ENCODE measurements at regions not wholly inside any gene's neighbourhood (a gene's known extent, or its start where the extent isn't known, plus 50 kb on each side); places are given as distances from the start of the nearest gene placed in this dataset.

DNA sequence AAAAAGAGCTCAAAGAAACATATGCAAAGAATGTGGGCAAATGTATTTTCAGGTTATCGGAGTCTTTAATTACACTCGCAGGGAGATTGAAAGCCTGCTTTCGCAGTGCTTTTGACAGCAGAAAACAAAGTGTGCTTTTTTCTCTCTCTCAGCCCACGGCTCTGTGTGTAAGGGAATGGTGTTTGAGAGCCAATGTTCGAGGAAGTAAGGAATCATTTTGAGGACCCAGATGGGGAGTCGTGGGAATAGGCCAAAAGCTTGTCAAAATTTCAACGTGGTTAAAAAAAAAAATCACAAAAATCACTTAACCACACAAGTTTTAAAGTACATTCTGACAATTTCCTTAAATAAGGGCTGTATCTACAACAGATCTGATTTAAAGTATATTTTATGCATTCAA lies 197.1 kb upstream of the IRS2 start:
- Histone ChIP-seq H3K27me3 (ENCODE audit: control insufficient read depth in 2 of 2, insufficient read depth in 2 of 2, low read length in 2 of 2) (no peaks in the 10 kb centered on the region; a peak in 1 of 5 replicates), H3K9ac (ENCODE audit: insufficient read depth in 1 of 2, low read depth in 2 of 2, low read length in 2 of 2) (no peak overlapping the region), H3K9me1 (ENCODE audit: control insufficient read depth, insufficient read depth, low read length) (no peaks in the 10 kb centered on the region), H3K4me1 (replicated peaks in 1 of 2; ENCODE audit: control insufficient read depth in 2 of 2, insufficient read depth in 2 of 2, low read length in 2 of 2) (no peaks in the 10 kb centered on the region), H2AFZ (ENCODE audit: low read depth, low read length) (no peak overlapping the region), H3K27ac (ENCODE audit: extremely low read depth, low read depth, low read length) (no peak overlapping the region), H3K36me3 (ENCODE audit: control insufficient read depth, insufficient read depth, low read length) (no peaks in the 10 kb centered on the region), H3K4me2 (ENCODE audit: insufficient read depth, low read length) (no peak overlapping the region), H4K20me1 (replicated peaks; ENCODE audit: control insufficient read depth, insufficient read depth, low read length) (no peaks in the 10 kb centered on the region), H3K4me3 (no peak overlapping the region), H3K79me2 (ENCODE audit: control insufficient read depth, insufficient read depth, low read length) (no peaks in the 10 kb centered on the region), H3K9me3 (replicated peaks; ENCODE audit: control insufficient read depth, insufficient read depth, low read depth, low read length) (no peaks in the 10 kb centered on the region)
- no peak for DNase-seq (ENCODE audit: extremely low read depth in 1 of 4, low spot score in 3 of 4)
- no peak for FAIRE-seq
- 3% methylated on average over 7 of the region's 7 CpGs for WGBS (ENCODE audit: insufficient coverage, low coverage, missing lambda C conversion rate)
- in situ Hi-C loops (cut with MboI), result no loop called here
- intact Hi-C loops (cut with micrococcal nuclease), result no loop called here
- no peak for ATAC-seq
- POLR2A ChIA-PET, result no interaction called here
- CTCF ChIA-PET (ENCODE audit: low intra/inter-chr PET ratio), result no interaction called here
- no TSS peak for BruUV-seq (replicated peaks)
- no peak for TF ChIP-seq U2AF2 (optimal IDR thresholded peaks at IDR 0.05; ENCODE audit: low read depth, low read length)
- TF ChIP-seq ATF7 (IDR thresholded peaks at IDR 0.05), result no peak
- no peak for TF ChIP-seq POLR3A (IDR thresholded peaks at IDR 0.05; ENCODE audit: borderline replicate concordance, extremely low read depth, insufficient read depth, insufficient read length)
- TF ChIP-seq, protein P1, sequence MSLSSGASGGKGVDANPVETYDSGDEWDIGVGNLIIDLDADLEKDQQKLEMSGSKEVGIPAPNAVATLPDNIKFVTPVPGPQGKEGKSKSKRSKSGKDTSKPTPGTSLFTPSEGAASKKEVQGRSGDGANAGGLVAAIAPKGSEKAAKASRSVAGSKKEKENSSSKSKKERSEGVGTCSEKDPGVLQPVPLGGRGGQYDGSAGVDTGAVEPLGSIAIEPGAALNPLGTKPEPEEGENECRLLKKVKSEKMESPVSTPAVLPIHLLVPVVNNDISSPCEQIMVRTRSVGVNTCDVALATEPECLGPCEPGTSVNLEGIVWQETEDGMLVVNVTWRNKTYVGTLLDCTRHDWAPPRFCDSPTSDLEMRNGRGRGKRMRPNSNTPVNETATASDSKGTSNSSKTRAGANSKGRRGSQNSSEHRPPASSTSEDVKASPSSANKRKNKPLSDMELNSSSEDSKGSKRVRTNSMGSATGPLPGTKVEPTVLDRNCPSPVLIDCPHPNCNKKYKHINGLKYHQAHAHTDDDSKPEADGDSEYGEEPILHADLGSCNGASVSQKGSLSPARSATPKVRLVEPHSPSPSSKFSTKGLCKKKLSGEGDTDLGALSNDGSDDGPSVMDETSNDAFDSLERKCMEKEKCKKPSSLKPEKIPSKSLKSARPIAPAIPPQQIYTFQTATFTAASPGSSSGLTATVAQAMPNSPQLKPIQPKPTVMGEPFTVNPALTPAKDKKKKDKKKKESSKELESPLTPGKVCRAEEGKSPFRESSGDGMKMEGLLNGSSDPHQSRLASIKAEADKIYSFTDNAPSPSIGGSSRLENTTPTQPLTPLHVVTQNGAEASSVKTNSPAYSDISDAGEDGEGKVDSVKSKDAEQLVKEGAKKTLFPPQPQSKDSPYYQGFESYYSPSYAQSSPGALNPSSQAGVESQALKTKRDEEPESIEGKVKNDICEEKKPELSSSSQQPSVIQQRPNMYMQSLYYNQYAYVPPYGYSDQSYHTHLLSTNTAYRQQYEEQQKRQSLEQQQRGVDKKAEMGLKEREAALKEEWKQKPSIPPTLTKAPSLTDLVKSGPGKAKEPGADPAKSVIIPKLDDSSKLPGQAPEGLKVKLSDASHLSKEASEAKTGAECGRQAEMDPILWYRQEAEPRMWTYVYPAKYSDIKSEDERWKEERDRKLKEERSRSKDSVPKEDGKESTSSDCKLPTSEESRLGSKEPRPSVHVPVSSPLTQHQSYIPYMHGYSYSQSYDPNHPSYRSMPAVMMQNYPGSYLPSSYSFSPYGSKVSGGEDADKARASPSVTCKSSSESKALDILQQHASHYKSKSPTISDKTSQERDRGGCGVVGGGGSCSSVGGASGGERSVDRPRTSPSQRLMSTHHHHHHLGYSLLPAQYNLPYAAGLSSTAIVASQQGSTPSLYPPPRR (CRISPR knock-in tag; IDR thresholded peaks at IDR 0.05; ENCODE audit: borderline replicate concordance), result no peak
- TF ChIP-seq, protein P2, sequence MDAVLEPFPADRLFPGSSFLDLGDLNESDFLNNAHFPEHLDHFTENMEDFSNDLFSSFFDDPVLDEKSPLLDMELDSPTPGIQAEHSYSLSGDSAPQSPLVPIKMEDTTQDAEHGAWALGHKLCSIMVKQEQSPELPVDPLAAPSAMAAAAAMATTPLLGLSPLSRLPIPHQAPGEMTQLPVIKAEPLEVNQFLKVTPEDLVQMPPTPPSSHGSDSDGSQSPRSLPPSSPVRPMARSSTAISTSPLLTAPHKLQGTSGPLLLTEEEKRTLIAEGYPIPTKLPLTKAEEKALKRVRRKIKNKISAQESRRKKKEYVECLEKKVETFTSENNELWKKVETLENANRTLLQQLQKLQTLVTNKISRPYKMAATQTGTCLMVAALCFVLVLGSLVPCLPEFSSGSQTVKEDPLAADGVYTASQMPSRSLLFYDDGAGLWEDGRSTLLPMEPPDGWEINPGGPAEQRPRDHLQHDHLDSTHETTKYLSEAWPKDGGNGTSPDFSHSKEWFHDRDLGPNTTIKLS (IDR thresholded peaks at IDR 0.05; ENCODE audit: borderline replicate concordance, low read depth), result no peak
- TF ChIP-seq NELFE (IDR thresholded peaks at IDR 0.05; ENCODE audit: insufficient read depth, insufficient read length), result no peak
- no peak for TF ChIP-seq COPS2 (conservative IDR thresholded peaks at IDR 0.05)
- TF ChIP-seq, protein P3, sequence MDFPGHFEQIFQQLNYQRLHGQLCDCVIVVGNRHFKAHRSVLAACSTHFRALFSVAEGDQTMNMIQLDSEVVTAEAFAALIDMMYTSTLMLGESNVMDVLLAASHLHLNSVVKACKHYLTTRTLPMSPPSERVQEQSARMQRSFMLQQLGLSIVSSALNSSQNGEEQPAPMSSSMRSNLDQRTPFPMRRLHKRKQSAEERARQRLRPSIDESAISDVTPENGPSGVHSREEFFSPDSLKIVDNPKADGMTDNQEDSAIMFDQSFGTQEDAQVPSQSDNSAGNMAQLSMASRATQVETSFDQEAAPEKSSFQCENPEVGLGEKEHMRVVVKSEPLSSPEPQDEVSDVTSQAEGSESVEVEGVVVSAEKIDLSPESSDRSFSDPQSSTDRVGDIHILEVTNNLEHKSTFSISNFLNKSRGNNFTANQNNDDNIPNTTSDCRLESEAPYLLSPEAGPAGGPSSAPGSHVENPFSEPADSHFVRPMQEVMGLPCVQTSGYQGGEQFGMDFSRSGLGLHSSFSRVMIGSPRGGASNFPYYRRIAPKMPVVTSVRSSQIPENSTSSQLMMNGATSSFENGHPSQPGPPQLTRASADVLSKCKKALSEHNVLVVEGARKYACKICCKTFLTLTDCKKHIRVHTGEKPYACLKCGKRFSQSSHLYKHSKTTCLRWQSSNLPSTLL (IDR thresholded peaks at IDR 0.05), result no peak
- TF ChIP-seq IRF2 (CRISPR knock-in tag; IDR thresholded peaks at IDR 0.05), result no peak
- TF ChIP-seq RBM22 (IDR thresholded peaks at IDR 0.05; ENCODE audit: low read depth, low read length, poor library complexity, severe bottlenecking), result no peak
- no peak for TF ChIP-seq RBM25 (IDR thresholded peaks at IDR 0.05; ENCODE audit: low read depth, low read length, severe bottlenecking)
- TF ChIP-seq ZNF24 (IDR thresholded peaks at IDR 0.05), result no peak
- TF ChIP-seq ZNF717 (CRISPR knock-in tag; IDR thresholded peaks at IDR 0.05), result no peak
- no peak for TF ChIP-seq ARID2 (IDR thresholded peaks at IDR 0.05)
- TF ChIP-seq, protein P4, sequence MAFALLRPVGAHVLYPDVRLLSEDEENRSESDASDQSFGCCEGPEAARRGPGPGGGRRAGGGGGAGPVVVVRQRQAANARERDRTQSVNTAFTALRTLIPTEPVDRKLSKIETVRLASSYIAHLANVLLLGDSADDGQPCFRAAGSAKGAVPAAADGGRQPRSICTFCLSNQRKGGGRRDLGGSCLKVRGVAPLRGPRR (CRISPR knock-in tag; IDR thresholded peaks at IDR 0.05), result no peak
